ENCODE measurements at regions not wholly inside any gene's neighbourhood (a gene's known extent, or its start where the extent isn't known, plus 50 kb on each side); places are given as distances from the start of the nearest gene placed in this dataset.

DNA sequence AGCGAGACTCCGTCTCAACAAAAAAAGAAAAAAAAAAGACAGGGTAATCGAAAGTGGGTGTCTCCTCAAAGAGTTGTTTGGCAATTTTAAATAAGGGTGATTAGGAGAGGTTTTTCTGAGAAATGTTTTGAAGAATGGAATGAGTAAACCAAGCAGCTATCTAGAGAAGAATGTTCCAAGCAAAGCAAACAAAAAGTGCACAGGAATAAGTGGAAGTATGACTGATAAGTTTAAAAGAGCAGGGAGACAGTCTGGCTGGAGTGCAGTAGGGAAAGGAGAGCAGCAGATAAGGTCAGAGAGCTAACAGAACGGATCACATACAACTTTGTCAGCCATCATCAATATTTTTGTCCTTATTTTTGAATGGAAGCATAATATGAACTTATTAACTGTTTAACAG, 853.5 kb downstream of the TUSC7 start:
- no peak for DNase-seq (ENCODE audit: low read depth)
- TF ChIP-seq POLR2A (IDR thresholded peaks at IDR 0.05; ENCODE audit: extremely low read depth, insufficient read length) (no peak), MYC (IDR thresholded peaks at IDR 0.05; ENCODE audit: low read depth, low read length) (no peak)
- TF ChIP-seq, protein P1, sequence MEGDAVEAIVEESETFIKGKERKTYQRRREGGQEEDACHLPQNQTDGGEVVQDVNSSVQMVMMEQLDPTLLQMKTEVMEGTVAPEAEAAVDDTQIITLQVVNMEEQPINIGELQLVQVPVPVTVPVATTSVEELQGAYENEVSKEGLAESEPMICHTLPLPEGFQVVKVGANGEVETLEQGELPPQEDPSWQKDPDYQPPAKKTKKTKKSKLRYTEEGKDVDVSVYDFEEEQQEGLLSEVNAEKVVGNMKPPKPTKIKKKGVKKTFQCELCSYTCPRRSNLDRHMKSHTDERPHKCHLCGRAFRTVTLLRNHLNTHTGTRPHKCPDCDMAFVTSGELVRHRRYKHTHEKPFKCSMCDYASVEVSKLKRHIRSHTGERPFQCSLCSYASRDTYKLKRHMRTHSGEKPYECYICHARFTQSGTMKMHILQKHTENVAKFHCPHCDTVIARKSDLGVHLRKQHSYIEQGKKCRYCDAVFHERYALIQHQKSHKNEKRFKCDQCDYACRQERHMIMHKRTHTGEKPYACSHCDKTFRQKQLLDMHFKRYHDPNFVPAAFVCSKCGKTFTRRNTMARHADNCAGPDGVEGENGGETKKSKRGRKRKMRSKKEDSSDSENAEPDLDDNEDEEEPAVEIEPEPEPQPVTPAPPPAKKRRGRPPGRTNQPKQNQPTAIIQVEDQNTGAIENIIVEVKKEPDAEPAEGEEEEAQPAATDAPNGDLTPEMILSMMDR (IDR thresholded peaks at IDR 0.05; ENCODE audit: low read depth, low read length), result no peak
- TF ChIP-seq, protein P2, sequence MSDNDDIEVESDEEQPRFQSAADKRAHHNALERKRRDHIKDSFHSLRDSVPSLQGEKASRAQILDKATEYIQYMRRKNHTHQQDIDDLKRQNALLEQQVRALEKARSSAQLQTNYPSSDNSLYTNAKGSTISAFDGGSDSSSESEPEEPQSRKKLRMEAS (IDR thresholded peaks at IDR 0.05; ENCODE audit: low read depth, low read length), result no peak
- H3K4me3 ChIP-seq (ENCODE audit: low read depth, low read length), result no peak overlapping the region

DNA sequence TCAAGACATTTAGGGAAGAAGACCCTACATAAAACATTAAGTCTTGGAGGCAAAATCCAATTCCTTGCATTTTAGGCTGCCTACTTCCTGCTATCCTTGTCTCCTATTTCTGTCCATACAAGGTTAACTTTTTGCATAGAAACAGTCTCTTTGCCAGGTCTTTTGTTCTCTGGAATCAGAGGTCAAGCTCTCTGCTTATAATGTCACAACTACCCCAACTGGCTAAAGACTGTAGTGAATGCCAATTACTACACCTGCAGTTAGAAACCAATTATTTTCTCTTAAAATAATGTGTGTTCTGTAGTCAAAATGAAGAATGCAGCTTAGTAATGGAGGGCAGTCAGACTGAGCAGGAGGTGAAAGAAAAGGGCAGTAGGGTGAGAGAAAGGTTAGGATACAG, 856.2 kb downstream of the TUSC7 start:
- H3K4me3 ChIP-seq (ENCODE audit: low read depth, low read length), result no peak overlapping the region
- no peak for DNase-seq (ENCODE audit: low read depth)
- TF ChIP-seq POLR2A (IDR thresholded peaks at IDR 0.05; ENCODE audit: extremely low read depth, insufficient read length), result no peak
- TF ChIP-seq, protein P2 (IDR thresholded peaks at IDR 0.05; ENCODE audit: low read depth, low read length), result no peak
- TF ChIP-seq, protein P1 (IDR thresholded peaks at IDR 0.05; ENCODE audit: low read depth, low read length), result no peak
- TF ChIP-seq MYC (IDR thresholded peaks at IDR 0.05; ENCODE audit: low read depth, low read length), result no peak

DNA sequence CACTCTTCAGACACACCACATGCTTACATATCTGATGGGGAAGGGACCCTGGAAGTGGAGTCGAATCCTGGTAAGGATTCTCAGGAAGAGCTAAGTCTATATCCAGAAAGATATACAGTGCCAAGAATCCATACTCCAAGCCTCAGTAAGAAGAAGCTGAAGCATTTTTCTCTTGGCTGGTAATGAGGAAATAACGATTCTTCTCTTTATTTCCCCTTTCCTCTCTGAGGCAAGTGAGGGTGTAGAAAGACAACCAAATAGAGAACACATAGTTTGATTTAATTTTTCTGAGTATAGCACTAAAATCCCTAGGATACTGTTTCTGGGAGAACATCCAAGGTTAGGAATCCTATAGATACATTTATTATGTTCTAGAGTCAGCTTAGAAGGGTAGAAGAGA, 857.3 kb downstream of the TUSC7 start:
- DNase-seq (ENCODE audit: low read depth), result no peak
- no peak overlapping the region for H3K4me3 ChIP-seq (ENCODE audit: low read depth, low read length)
- TF ChIP-seq, protein P2 (IDR thresholded peaks at IDR 0.05; ENCODE audit: low read depth, low read length), result no peak
- TF ChIP-seq POLR2A (IDR thresholded peaks at IDR 0.05; ENCODE audit: extremely low read depth, insufficient read length) (no peak), MYC (IDR thresholded peaks at IDR 0.05; ENCODE audit: low read depth, low read length) (no peak)

DNA sequence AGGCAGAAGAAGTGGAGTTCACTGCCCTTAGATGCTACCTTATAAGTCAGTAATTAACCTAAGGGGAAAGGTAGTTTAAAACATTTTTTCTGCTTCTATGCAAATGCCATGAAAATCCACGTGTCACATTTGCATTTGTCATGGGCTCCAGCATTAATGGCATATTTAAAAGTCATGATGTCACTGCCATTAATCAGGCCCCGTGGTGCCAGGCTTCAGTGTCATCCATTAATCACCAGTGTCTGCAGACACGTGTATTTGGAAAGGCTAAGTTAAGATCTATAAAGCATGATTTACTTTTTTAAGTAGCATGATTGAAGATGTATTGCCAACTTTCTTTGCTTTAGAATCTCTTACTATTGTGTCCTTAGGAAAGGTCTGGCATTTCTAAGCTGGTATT, 857.8 kb downstream of the TUSC7 start:
- no peak for TF ChIP-seq MYC (IDR thresholded peaks at IDR 0.05; ENCODE audit: low read depth, low read length)
- TF ChIP-seq, protein P2 (IDR thresholded peaks at IDR 0.05; ENCODE audit: low read depth, low read length), result no peak
- TF ChIP-seq POLR2A (IDR thresholded peaks at IDR 0.05; ENCODE audit: extremely low read depth, insufficient read length), result no peak
- TF ChIP-seq, protein P1 (IDR thresholded peaks at IDR 0.05; ENCODE audit: low read depth, low read length), result no peak
- DNase-seq (ENCODE audit: low read depth), result no peak
- H3K4me3 ChIP-seq (ENCODE audit: low read depth, low read length), result no peak overlapping the region

DNA sequence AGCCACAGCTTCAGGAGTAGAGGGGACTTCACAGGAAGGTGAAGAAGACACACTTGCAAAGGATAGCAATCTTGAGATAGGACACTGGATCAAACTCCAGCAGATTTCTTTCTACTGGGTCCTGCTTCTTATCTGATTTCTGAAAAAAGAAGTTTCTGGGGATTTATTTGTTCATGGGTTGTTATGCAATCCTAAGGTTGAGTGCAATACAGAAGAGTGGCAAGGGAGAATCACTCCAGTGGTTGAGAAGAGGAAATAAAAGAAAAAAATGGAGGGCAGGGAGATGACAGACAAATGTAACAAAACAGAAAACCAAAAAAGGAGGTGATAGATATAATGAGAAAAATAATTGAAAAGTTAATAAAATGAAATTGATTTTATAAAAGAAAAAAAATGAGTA, 858.3 kb downstream of the TUSC7 start:
- no peak for DNase-seq (ENCODE audit: low read depth)
- no peak overlapping the region for H3K4me3 ChIP-seq (ENCODE audit: low read depth, low read length)
- TF ChIP-seq, protein P1 (IDR thresholded peaks at IDR 0.05; ENCODE audit: low read depth, low read length), result no peak
- TF ChIP-seq, protein P2 (IDR thresholded peaks at IDR 0.05; ENCODE audit: low read depth, low read length), result no peak
- TF ChIP-seq POLR2A (IDR thresholded peaks at IDR 0.05; ENCODE audit: extremely low read depth, insufficient read length), result no peak

DNA sequence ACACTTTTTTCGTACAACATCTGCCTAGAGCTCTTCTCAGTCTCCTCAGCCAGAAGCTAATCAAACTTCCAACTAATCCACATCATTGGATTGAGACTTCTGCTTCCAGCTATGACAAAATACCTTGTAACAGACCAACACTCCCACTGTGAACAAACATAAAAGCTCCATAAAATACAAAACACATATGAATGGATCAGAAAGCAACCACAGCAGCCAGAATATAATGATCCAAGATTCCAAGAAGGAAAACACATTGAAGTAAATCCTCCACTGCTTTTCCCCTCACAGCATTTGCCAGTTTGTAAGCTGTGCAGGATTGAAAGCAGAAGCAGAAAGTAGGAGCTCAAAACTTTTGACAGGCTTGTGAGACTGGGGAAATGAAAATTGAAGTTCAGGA, 863.2 kb downstream of the TUSC7 start:
- no peak overlapping the region for H3K4me3 ChIP-seq (ENCODE audit: low read depth, low read length)
- TF ChIP-seq POLR2A (IDR thresholded peaks at IDR 0.05; ENCODE audit: extremely low read depth, insufficient read length) (no peak), MYC (IDR thresholded peaks at IDR 0.05; ENCODE audit: low read depth, low read length) (no peak)
- TF ChIP-seq, protein P2 (IDR thresholded peaks at IDR 0.05; ENCODE audit: low read depth, low read length), result no peak
- TF ChIP-seq, protein P1 (IDR thresholded peaks at IDR 0.05; ENCODE audit: low read depth, low read length), result no peak

More for the DNA sequence above, 863.2 kb downstream of the TUSC7 start:
- DNase-seq (ENCODE audit: low read depth), result no peak
